Osteoblast (primary cell): ENCODE measurements at regions not wholly inside any gene's neighbourhood (a gene's known extent, or its start where the extent isn't known, plus 50 kb on each side); places are given as distances from the start of the nearest gene placed in this dataset.

Source experiments
- DNase-seq: peaks from one replicate; pipeline ENCODE4 v3.0.0; 2011; ENCODE audit warnings: low spot score, mixed read lengths; ENCODE audit not compliant: insufficient read length; ENCODE audit errors: missing footprints
- H2AFZ ChIP-seq: 2 replicates; pipeline ENCODE4 v1.6.0; 2011; ENCODE audit warnings: mild to moderate bottlenecking, low read length
- H3K27ac ChIP-seq: 2 replicates; pipeline ENCODE4 v1.5.1; 2011; ENCODE audit warnings: mild to moderate bottlenecking, low read depth, low read length, moderate library complexity
- H3K27me3 ChIP-seq: 2 replicates; pipeline ENCODE4 v1.6.0; 2012; ENCODE audit warnings: mild to moderate bottlenecking, control low read depth, inconsistent platforms, low read length, moderate library complexity; ENCODE audit not compliant: insufficient read depth
- H3K36me3 ChIP-seq: 2 replicates; pipeline ENCODE4 v1.5.1; 2011; ENCODE audit warnings: mild to moderate bottlenecking, low read length, control low read depth, moderate library complexity; ENCODE audit not compliant: insufficient read depth
- H3K4me1 ChIP-seq: 2 replicates; pipeline ENCODE4 v1.5.1; 2011; ENCODE audit warnings: mild to moderate bottlenecking, low read length, control low read depth, moderate library complexity; ENCODE audit not compliant: insufficient read depth
- H3K4me2 ChIP-seq: 2 replicates; pipeline ENCODE4 v1.6.0; 2011; ENCODE audit warnings: mild to moderate bottlenecking, low read length; ENCODE audit not compliant: insufficient read depth
- H3K4me3 ChIP-seq: fragments of 200-600 bp; sonication (generic); 3 replicates; pipeline ENCODE4 v1.5.1; 2012; ENCODE audit warnings: mild to moderate bottlenecking, low read length, inconsistent platforms; ENCODE audit not compliant: insufficient read depth
- H3K79me2 ChIP-seq: 2 replicates; pipeline ENCODE4 v1.6.0; 2012; ENCODE audit warnings: mild to moderate bottlenecking, low read length, control low read depth, inconsistent platforms; ENCODE audit not compliant: insufficient read depth
- H3K9me3 ChIP-seq: 2 replicates; pipeline ENCODE4 v1.5.1; 2011; ENCODE audit warnings: low read depth, low read length, control low read depth
- H4K20me1 ChIP-seq: 2 replicates; pipeline ENCODE4 v1.6.0; 2012; ENCODE audit warnings: mild to moderate bottlenecking, low read length, control low read depth; ENCODE audit not compliant: insufficient read depth
- CTCF ChIP-seq: IDR thresholded peaks from 2 replicates; pipeline ENCODE4 v1.5.1; 2011; ENCODE audit warnings: mild to moderate bottlenecking, low read depth, low read length, moderate library complexity; ENCODE audit errors: extremely low read depth

DNA sequence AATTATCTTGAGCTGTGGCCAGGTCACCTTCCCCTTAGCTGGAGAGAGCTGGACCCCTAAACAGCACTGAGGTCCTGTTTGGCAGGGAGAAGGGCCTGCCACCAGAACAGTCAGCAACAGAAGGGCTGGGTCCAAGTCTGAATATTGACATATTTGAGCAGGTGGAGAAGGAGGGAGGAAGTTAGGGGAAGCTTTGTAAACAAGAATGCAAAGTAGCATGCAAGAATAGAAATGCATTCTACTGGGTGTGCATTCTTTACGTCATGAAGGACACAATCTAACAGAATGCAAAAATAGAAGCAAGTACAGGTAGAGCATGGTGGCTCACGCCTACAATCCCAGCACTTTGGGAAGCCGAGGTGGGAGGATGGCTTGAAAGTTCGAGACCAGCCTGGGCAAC is 100.5 kb downstream of the QRSL1 start:
- Histone ChIP-seq H2AFZ (no peak overlapping the region), H4K20me1 (no peaks in the 10 kb centered on the region), H3K4me3 (no peak overlapping the region), H3K4me1 (no peaks in the 10 kb centered on the region), H3K9me3 (no peaks in the 10 kb centered on the region), H3K36me3 (no peaks in the 10 kb centered on the region), H3K79me2 (no peaks in the 10 kb centered on the region), H3K4me2 (no peak overlapping the region), H3K27me3 (peaks cover 20% of the 10 kb centered on the region), H3K27ac (no peak overlapping the region)
- no peak for DNase-seq
- no peak for TF ChIP-seq CTCF

- Histone ChIP-seq H3K4me2 (no peak overlapping the region), H3K36me3 (no peaks in the 10 kb centered on the region), H3K9me3 (no peaks in the 10 kb centered on the region), H4K20me1 (no peaks in the 10 kb centered on the region), H3K4me1 (no peaks in the 10 kb centered on the region), H3K79me2 (no peaks in the 10 kb centered on the region), H3K4me3 (no peak overlapping the region), H3K27ac (no peak overlapping the region), H3K27me3 (peaks cover 20% of the 10 kb centered on the region), H2AFZ (no peak overlapping the region)
- TF ChIP-seq CTCF, result no peak
- DNase-seq, result no peak
Observed at GRCh38 chr6:106728296-106728870, 99.0 kb downstream of the QRSL1 start.

DNA sequence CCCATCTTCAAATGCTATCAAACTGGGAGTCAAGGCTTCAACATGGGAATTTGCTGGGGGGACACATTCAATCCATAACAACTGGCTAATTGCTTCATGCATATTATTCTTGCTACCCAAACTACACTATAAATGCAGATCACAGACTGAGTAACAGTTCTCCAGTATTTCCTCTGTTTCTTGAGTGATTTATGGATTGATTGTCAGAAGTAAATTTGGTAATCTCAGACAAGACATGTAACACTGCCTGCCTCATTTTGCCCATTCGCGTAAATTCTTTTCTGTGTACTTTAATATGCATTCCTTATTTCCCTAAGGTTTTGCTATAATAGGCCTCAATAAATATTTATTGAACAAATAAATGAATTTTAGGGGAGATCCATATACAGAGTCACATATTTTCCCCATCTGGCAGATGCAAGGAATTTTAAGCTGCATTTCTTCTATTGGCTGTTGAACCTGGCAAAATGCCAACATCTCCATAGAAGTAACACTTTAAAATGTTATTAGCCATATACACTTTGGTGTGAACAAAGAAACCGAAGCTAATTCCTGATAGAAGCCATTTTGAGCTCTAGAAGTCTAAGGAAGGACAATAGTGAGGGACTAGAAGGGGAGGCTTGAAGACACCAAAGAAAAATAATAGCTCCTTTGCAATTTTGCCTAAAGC is 98.2 kb downstream of the QRSL1 start:
- Histone ChIP-seq H3K4me1 (no peaks in the 10 kb centered on the region), H3K9me3 (no peaks in the 10 kb centered on the region), H3K4me2 (no peak overlapping the region), H3K36me3 (no peaks in the 10 kb centered on the region), H3K27ac (no peak overlapping the region), H3K79me2 (no peaks in the 10 kb centered on the region), H3K4me3 (no peak overlapping the region), H3K27me3 (peaks cover 20% of the 10 kb centered on the region), H2AFZ (no peak overlapping the region), H4K20me1 (no peaks in the 10 kb centered on the region)
- TF ChIP-seq CTCF, result no peak
- DNase-seq, result no peak

DNA sequence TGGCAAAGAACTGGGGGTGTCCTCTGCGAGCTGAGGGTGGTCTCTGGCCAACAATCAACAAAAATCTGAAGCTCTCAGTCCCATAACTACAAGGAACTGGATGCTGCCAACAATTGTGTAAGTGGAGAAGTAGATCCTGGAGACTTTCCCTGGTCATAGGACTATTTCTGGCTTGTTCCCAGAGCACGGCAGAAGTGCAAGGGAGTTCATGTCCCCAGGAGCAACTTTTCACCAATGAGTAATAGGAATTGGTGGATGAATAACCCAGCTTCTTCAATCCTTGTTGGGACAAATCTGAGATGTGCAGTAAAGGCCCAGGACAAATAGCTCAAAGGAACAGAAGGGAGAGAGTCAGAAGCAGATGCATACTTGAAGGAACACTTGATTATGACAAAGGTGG is 95.5 kb downstream of the QRSL1 start:
- Histone ChIP-seq H4K20me1 (no peaks in the 10 kb centered on the region), H2AFZ (no peak overlapping the region), H3K36me3 (no peaks in the 10 kb centered on the region), H3K79me2 (no peaks in the 10 kb centered on the region), H3K9me3 (no peaks in the 10 kb centered on the region), H3K4me2 (no peak overlapping the region), H3K27me3 (peaks cover 5% of the 10 kb centered on the region), H3K4me1 (no peaks in the 10 kb centered on the region), H3K4me3 (no peak overlapping the region), H3K27ac (no peak overlapping the region)
- no peak for TF ChIP-seq CTCF
- DNase-seq, result no peak
